Testis (tissue), 2 donors: ENCODE measurements at regions not wholly inside any gene's neighbourhood (a gene's known extent, or its start where the extent isn't known, plus 50 kb on each side); places are given as distances from the start of the nearest gene placed in this dataset.

Experiments used
- POLR2A ChIP-seq: fragments of 450-650 bp; IDR thresholded peaks from one replicate; pipeline ENCODE4 v1.6.1; 2017; ENCODE audit warnings: antibody characterized with exemption, mild to moderate bottlenecking, moderate library complexity
- TF ChIP-seq, protein P1 (sequence below), 3 experiments: fragments of 450-650 bp in 2 of 3; fragments of 200-600 bp in 1 of 3; sonication (generic) in 1 of 3; IDR thresholded peaks; one replicate each; pipeline ENCODE4 v1.5.1; 2016 to 2019; ENCODE audit warnings: antibody characterized with exemption in 3 of 3, mild to moderate bottlenecking in 2 of 3, moderate library complexity in 1 of 3

DNA sequence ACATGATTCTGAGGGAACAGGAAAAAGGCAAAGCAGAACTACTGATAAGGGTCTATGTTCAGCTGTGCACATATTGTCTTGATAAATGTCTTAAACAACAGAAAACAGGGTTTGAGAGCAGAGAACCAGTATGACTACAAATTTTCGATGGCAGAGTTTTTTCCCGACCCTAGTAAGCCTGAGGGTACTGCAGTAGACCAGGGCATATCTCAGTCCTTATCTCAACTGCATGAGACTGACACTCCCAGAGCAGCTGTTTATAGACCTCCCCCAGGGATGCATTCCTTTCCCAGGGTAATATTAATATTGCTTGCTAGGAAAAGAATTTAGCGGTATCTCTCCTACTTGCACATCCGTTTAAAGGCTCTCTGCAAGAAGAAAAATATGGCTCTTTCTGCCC is 1176.8 kb upstream of the ADGRB3 start:
- TF ChIP-seq, protein P1, sequence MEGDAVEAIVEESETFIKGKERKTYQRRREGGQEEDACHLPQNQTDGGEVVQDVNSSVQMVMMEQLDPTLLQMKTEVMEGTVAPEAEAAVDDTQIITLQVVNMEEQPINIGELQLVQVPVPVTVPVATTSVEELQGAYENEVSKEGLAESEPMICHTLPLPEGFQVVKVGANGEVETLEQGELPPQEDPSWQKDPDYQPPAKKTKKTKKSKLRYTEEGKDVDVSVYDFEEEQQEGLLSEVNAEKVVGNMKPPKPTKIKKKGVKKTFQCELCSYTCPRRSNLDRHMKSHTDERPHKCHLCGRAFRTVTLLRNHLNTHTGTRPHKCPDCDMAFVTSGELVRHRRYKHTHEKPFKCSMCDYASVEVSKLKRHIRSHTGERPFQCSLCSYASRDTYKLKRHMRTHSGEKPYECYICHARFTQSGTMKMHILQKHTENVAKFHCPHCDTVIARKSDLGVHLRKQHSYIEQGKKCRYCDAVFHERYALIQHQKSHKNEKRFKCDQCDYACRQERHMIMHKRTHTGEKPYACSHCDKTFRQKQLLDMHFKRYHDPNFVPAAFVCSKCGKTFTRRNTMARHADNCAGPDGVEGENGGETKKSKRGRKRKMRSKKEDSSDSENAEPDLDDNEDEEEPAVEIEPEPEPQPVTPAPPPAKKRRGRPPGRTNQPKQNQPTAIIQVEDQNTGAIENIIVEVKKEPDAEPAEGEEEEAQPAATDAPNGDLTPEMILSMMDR (IDR thresholded peaks at IDR 0.05), result no peak
- no peak for TF ChIP-seq POLR2A
